Cardiac muscle cell (in vitro differentiated cells and primary cell): ENCODE measurements at regions not wholly inside any gene's neighbourhood (a gene's known extent, or its start where the extent isn't known, plus 50 kb on each side); places are given as distances from the start of the nearest gene placed in this dataset.
A peak's percentile ranks its signal among the peaks of the same experiment; 100 is the strongest.

ENCODE experiments used
- DNase-seq, 2 donors: peaks; one replicate each; pipeline versions ENCODE4 v3.0.0 to v3.0.0-alpha.2; 2010 to 2017; ENCODE audit warnings: low read depth in 1 of 2, low spot score in 1 of 2
- H3K27ac ChIP-seq: fragments of 200-600 bp; sonication (generic); 2 replicates; pipeline ENCODE4 v1.5.1; 2016
- H3K27me3 ChIP-seq: fragments of 200-600 bp; sonication (generic); 2 replicates; pipeline ENCODE4 v1.6.0; 2016; ENCODE audit warnings: control low read depth
- H3K36me3 ChIP-seq: fragments of 200-600 bp; sonication (generic); 2 replicates; pipeline ENCODE4 v1.5.1; 2016; ENCODE audit warnings: control low read depth
- H3K4me1 ChIP-seq: fragments of 200-600 bp; sonication (generic); 2 replicates; pipeline ENCODE4 v1.8.1; 2017; ENCODE audit warnings: low read depth, mild to moderate bottlenecking, mixed run types
- H3K4me3 ChIP-seq: fragments of 200-600 bp; sonication (generic); 2 replicates; pipeline ENCODE4 v1.5.1; 2016; ENCODE audit warnings: mild to moderate bottlenecking
- H3K9me3 ChIP-seq: fragments of 200-600 bp; sonication (generic); 2 replicates; pipeline ENCODE4 v1.5.1; 2017; ENCODE audit warnings: low read depth, mild to moderate bottlenecking, control low read depth
- CTCF ChIP-seq: IDR thresholded peaks from 2 replicates; pipeline ENCODE4 v1.5.1; 2012; ENCODE audit warnings: low read depth, mild to moderate bottlenecking, low read length

- no peak overlapping the region for H3K27ac ChIP-seq
- no peaks in the 10 kb centered on the region for H3K36me3 ChIP-seq
- no peak overlapping the region for H3K4me3 ChIP-seq
- DNase-seq, result peak in 1 of 2 donors; percentile 15
- TF ChIP-seq CTCF, result no peak
- no peaks in the 10 kb centered on the region for H3K9me3 ChIP-seq
- H3K4me1 ChIP-seq, result no peaks in the 10 kb centered on the region
- no peaks in the 10 kb centered on the region for H3K27me3 ChIP-seq
Measured at GRCh38 chr9:71368157-71368556, 246.7 kb upstream of the TRPM3 start.

GRCh38 chr9:71364186-71364955 lies 242.9 kb upstream of the TRPM3 start:
- Histone ChIP-seq H3K4me3 (no peak overlapping the region), H3K27ac (no peak overlapping the region), H3K9me3 (no peaks in the 10 kb centered on the region), H3K27me3 (no peaks in the 10 kb centered on the region), H3K4me1 (no peaks in the 10 kb centered on the region), H3K36me3 (no peaks in the 10 kb centered on the region)
- no peak for DNase-seq
- TF ChIP-seq CTCF, result no peak

- H3K36me3 ChIP-seq, result no peaks in the 10 kb centered on the region
- H3K4me3 ChIP-seq, result no peak overlapping the region
- H3K27ac ChIP-seq, result no peak overlapping the region
- H3K4me1 ChIP-seq, result no peaks in the 10 kb centered on the region
- no peaks in the 10 kb centered on the region for H3K9me3 ChIP-seq
- no peak for DNase-seq
- TF ChIP-seq CTCF, result no peak
- no peaks in the 10 kb centered on the region for H3K27me3 ChIP-seq
Measured at GRCh38 chr9:71363286-71363961, 242.0 kb upstream of the TRPM3 start.

GRCh38 chr9:71361357-71361756 lies 239.9 kb upstream of the TRPM3 start:
- Histone ChIP-seq H3K4me1 (no peaks in the 10 kb centered on the region), H3K27me3 (no peaks in the 10 kb centered on the region), H3K9me3 (no peaks in the 10 kb centered on the region), H3K36me3 (no peaks in the 10 kb centered on the region), H3K4me3 (no peak overlapping the region), H3K27ac (no peak overlapping the region)
- DNase-seq, result no peak
- no peak for TF ChIP-seq CTCF

- H3K4me1 ChIP-seq, result peaks cover 8% of the 10 kb centered on the region
- no peaks in the 10 kb centered on the region for H3K36me3 ChIP-seq
- H3K27me3 ChIP-seq, result no peaks in the 10 kb centered on the region
- no peak overlapping the region for H3K27ac ChIP-seq
- no peak for DNase-seq
- TF ChIP-seq CTCF, result no peak
- H3K4me3 ChIP-seq, result no peak overlapping the region
- no peaks in the 10 kb centered on the region for H3K9me3 ChIP-seq
Measured at GRCh38 chr9:71357346-71357745, 235.9 kb upstream of the TRPM3 start.
